B cell (primary cell): ENCODE measurements at regions not wholly inside any gene's neighbourhood (a gene's known extent, or its start where the extent isn't known, plus 50 kb on each side); places are given as distances from the start of the nearest gene placed in this dataset.

Source experiments
- ATAC-seq: fragments of 200-7000 bp; cut with Tn5 transposase; one replicate; pipeline ENCODE4 v1.10.0; 2021; ENCODE audit warnings: low read depth, mild to moderate bottlenecking, moderate number of reproducible peaks, moderate library complexity
- CTCF ChIA-PET: fragments of 350-600 bp; sonication (Branson Sonifier 250); formaldehyde crosslinking; loops from one replicate; lab custom pipeline; 2021; ENCODE audit warnings: antibody characterized with exemption, inconsistent platforms; lab: Charles Lee
- POLR2A ChIA-PET: fragments of 350-600 bp; sonication (Branson Sonifier 250); formaldehyde crosslinking; loops from one replicate; lab custom pipeline; 2021; ENCODE audit warnings: antibody characterized with exemption; lab: Charles Lee
- DNase-seq: peaks from one replicate; pipeline ENCODE4 v3.0.0; 2013
- H2AFZ ChIP-seq: 2 replicates; pipeline ENCODE4 v1.6.1; 2012; ENCODE audit warnings: mild to moderate bottlenecking, low read depth, low read length; ENCODE audit not compliant: insufficient read depth, poor library complexity, severe bottlenecking
- H3K27ac ChIP-seq, 2 donors: 1 replicate in 1 of 2; 2 replicates in 1 of 2; pipeline ENCODE4 v1.5.1; 2012 to 2013; ENCODE audit warnings: low read length in 2 of 2, mild to moderate bottlenecking in 2 of 2, moderate library complexity in 1 of 2
- H3K27me3 ChIP-seq, 4 experiments: fragments of 200-600 bp in 1 of 4; sonication (generic) in 1 of 4; replicated peaks in 1 of 4; 1 replicate in 2 of 4; 2 replicates in 2 of 4; pipeline versions ENCODE4 v1.6.1 to v1.7.0; 2013 to 2016; ENCODE audit warnings: low read length in 3 of 4, mild to moderate bottlenecking in 2 of 4, mixed read lengths in 1 of 4, moderate library complexity in 1 of 4; ENCODE audit not compliant: insufficient read depth in 4 of 4, control insufficient read depth in 3 of 4; ENCODE audit errors: control extremely low read depth in 1 of 4
- H3K36me3 ChIP-seq, 2 experiments: replicated peaks in 1 of 2; 1 replicate in 1 of 2; 2 replicates in 1 of 2; pipeline versions ENCODE4 v1.6.1 to v1.7.1; 2013; ENCODE audit warnings: low read length in 1 of 2; ENCODE audit not compliant: insufficient read depth in 2 of 2, control insufficient read depth in 1 of 2; ENCODE audit errors: control extremely low read depth in 1 of 2, extremely low read depth in 1 of 2
- H3K4me1 ChIP-seq, 2 donors: fragments of 200-600 bp in 1 of 2; sonication (generic) in 1 of 2; 1 replicate in 1 of 2; 2 replicates in 1 of 2; pipeline versions ENCODE4 v1.5.1 to v1.6.1; 2013 to 2017; ENCODE audit warnings: low read length in 2 of 2; ENCODE audit not compliant: control insufficient read depth in 2 of 2, insufficient read depth in 2 of 2
- H3K4me2 ChIP-seq: replicated peaks from 2 replicates; pipeline ENCODE3; 2012; ENCODE audit warnings: mild to moderate bottlenecking, low read depth, low read length; ENCODE audit not compliant: poor library complexity, severe bottlenecking
- H3K4me3 ChIP-seq, 5 experiments: fragments of 200-600 bp in 1 of 5; sonication (generic) in 1 of 5; 1 replicate in 3 of 5; 2 replicates in 2 of 5; pipeline versions ENCODE4 v1.5.1 to v1.7.0; 2011 to 2016; ENCODE audit warnings: low read length in 4 of 5, mild to moderate bottlenecking in 4 of 5, low read depth in 2 of 5, control low read depth in 1 of 5, moderate library complexity in 1 of 5; ENCODE audit not compliant: insufficient read depth in 1 of 5; ENCODE audit errors: control extremely low read depth in 1 of 5, extremely low read depth in 1 of 5
- H3K79me2 ChIP-seq: fragments of 200-600 bp; sonication (generic); one replicate; pipeline ENCODE4 v1.6.0; 2016; ENCODE audit warnings: low read length; ENCODE audit not compliant: control insufficient read depth, insufficient read depth
- H3K9ac ChIP-seq: fragments of 200-600 bp; sonication (generic); 2 replicates; pipeline ENCODE4 v1.6.1; 2017; ENCODE audit warnings: mild to moderate bottlenecking, low read length, moderate library complexity
- H3K9me3 ChIP-seq, 3 donors: one replicate each; pipeline versions ENCODE4 v1.6.1 to v1.7.1; 2013; ENCODE audit warnings: low read length in 2 of 3; ENCODE audit not compliant: control insufficient read depth in 2 of 3, insufficient read depth in 1 of 3; ENCODE audit errors: control extremely low read depth in 1 of 3
- H4K20me1 ChIP-seq: 2 replicates; pipeline ENCODE4 v1.6.0; 2012; ENCODE audit warnings: mild to moderate bottlenecking, low read length; ENCODE audit not compliant: insufficient read depth, control insufficient read depth, poor library complexity, severe bottlenecking
- H3K27ac Mint-ChIP-seq: one replicate; pipeline ENCODE4 v1.8.0; 2021; ENCODE audit warnings: mixed read lengths
- H3K27me3 Mint-ChIP-seq: one replicate; pipeline ENCODE4 v1.8.0; 2021; ENCODE audit warnings: mixed read lengths
- H3K4me1 Mint-ChIP-seq: one replicate; pipeline ENCODE4 v1.8.0; 2021; ENCODE audit warnings: mixed read lengths
- H3K4me3 Mint-ChIP-seq: one replicate; pipeline ENCODE4 v1.8.0; 2021; ENCODE audit warnings: mixed read lengths
- H3K9me3 Mint-ChIP-seq: one replicate; pipeline ENCODE4 v1.8.0; 2022; ENCODE audit warnings: mixed read lengths; ENCODE audit not compliant: insufficient read depth
- EZH2 ChIP-seq: IDR thresholded peaks from 2 replicates; pipeline ENCODE4 v1.6.1; 2012; ENCODE audit warnings: borderline replicate concordance, low read depth, mild to moderate bottlenecking, moderate library complexity, low read length; ENCODE audit not compliant: insufficient read depth, poor library complexity, severe bottlenecking
- WGBS: methylation state at CpG from one replicate; pipeline ENCODE4 v1.1.5; 2013; ENCODE audit warnings: missing lambda C conversion rate; ENCODE audit not compliant: insufficient coverage; 5-methylcytosine and 5-hydroxymethylcytosine counted together
- intact Hi-C: fragments of 100-400 bp; cut with micrococcal nuclease; formaldehyde crosslinking; loops from one replicate; pipeline ENCODE4 v1.10.0; 2022
- TF ChIP-seq, protein P1 (sequence below): fragments of 200-600 bp; IDR thresholded peaks from one replicate; pipeline ENCODE4 v1.8.0; 2022; ENCODE audit warnings: antibody characterized with exemption, mild to moderate bottlenecking

DNA sequence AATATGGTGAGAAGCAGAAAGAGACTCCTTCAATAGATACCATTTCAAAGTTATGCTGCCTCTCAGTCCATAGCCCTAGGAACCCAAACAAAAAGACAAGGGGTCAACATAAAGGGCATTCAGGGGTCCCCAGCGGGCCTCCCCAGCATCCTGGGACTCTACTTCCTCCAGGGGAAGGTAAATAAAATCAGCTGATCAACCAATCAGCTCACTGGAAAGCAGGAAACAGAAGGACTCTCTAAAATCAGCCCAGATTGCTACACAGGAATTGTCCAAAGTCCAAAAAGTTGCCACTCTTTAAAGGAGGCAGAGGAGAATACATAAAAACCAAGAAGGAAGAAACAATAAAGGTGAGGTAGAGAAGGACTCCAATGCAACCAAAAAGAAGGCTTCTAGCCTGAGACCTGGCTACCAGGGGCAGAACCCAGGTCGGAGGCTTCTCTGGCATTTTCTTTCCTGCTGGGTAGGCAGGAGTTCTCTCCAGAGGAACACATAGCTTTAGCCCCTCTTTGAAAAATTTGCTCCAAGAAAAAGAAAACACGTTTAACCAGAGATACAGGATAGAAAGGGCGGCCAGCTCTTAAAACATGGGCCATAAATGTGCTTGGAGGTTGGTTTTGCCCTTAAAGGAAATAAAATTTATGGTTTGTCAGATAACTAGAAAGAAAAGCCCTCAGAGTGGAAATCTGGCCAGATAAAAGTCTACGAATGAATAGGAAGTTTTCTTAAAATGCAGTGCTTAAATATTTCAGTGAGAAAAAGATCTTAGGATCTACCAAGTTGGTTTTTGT, 404.6 kb downstream of the SOX9 start:
- Mint-ChIP-seq H3K4me3 (no peak overlapping the region), H3K4me1 (no peaks in the 10 kb centered on the region), H3K9me3 (no peaks in the 10 kb centered on the region), H3K27me3 (peaks cover 5% of the 10 kb centered on the region), H3K27ac (no peak overlapping the region)
- H3K4me1 ChIP-seq = no peaks in the 10 kb centered on the region
- H3K27ac ChIP-seq = no peak overlapping the region
- CTCF ChIA-PET = no interaction called here
- no peak overlapping the region for H3K9ac ChIP-seq
- H3K27me3 ChIP-seq = no peaks in the 10 kb centered on the region
- TF ChIP-seq EZH2 = no peak
- TF ChIP-seq, protein P1, sequence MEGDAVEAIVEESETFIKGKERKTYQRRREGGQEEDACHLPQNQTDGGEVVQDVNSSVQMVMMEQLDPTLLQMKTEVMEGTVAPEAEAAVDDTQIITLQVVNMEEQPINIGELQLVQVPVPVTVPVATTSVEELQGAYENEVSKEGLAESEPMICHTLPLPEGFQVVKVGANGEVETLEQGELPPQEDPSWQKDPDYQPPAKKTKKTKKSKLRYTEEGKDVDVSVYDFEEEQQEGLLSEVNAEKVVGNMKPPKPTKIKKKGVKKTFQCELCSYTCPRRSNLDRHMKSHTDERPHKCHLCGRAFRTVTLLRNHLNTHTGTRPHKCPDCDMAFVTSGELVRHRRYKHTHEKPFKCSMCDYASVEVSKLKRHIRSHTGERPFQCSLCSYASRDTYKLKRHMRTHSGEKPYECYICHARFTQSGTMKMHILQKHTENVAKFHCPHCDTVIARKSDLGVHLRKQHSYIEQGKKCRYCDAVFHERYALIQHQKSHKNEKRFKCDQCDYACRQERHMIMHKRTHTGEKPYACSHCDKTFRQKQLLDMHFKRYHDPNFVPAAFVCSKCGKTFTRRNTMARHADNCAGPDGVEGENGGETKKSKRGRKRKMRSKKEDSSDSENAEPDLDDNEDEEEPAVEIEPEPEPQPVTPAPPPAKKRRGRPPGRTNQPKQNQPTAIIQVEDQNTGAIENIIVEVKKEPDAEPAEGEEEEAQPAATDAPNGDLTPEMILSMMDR = no peak
- H3K36me3 ChIP-seq = no peaks in the 10 kb centered on the region
- no peaks in the 10 kb centered on the region for H4K20me1 ChIP-seq
- H3K9me3 ChIP-seq = no peaks in the 10 kb centered on the region
- H2AFZ ChIP-seq = no peak overlapping the region
- POLR2A ChIA-PET = no interaction called here
- no peaks in the 10 kb centered on the region for H3K79me2 ChIP-seq
- WGBS = 20% methylated on average over 3 of the region's 5 CpGs
- ATAC-seq (no peak), DNase-seq (no peak)
- no peak overlapping the region for H3K4me3 ChIP-seq
- H3K4me2 ChIP-seq = no peak overlapping the region
- intact Hi-C loops = no loop called here

DNA sequence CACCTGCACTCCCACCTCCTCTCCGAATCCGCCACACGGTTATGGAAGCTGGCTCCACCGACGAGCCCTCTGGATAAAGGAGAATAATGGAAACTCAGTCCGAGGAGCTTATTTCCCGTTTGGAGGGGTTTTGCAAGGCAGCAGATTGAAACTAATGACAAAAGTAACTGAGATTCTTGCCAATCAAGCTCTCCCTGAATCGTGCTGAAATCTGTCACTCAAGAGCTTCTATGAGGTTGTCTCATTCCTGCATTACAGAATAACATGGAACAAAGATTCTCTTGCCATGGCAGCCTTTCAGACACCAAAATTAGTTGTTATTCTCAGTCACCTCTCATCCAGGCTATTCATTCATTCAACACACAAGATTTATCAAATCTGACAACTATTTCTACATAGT, 405.9 kb downstream of the SOX9 start:
- WGBS = 91% methylated on average over 8 of the region's 8 CpGs
- no peak overlapping the region for H3K4me2 ChIP-seq

More for the DNA sequence above, 405.9 kb downstream of the SOX9 start:
- no peak overlapping the region for H3K4me3 Mint-ChIP-seq
- POLR2A ChIA-PET = no interaction called here
- H3K9me3 ChIP-seq = no peaks in the 10 kb centered on the region
- H3K4me3 ChIP-seq = no peak overlapping the region
- H3K27ac ChIP-seq = no peak overlapping the region
- H3K27ac Mint-ChIP-seq = no peak overlapping the region
- H3K9ac ChIP-seq = no peak overlapping the region
- ATAC-seq (no peak), DNase-seq (no peak)
- no peaks in the 10 kb centered on the region for H3K4me1 ChIP-seq
- no peaks in the 10 kb centered on the region for H3K36me3 ChIP-seq
- intact Hi-C loops = no loop called here
- no peaks in the 10 kb centered on the region for H3K79me2 ChIP-seq
- H3K27me3 Mint-ChIP-seq = peaks cover 5% of the 10 kb centered on the region
- CTCF ChIA-PET = no interaction called here
- H3K4me1 Mint-ChIP-seq = no peaks in the 10 kb centered on the region
- TF ChIP-seq, protein P1 = no peak
- TF ChIP-seq EZH2 = no peak
- H3K9me3 Mint-ChIP-seq = no peaks in the 10 kb centered on the region
- H3K27me3 ChIP-seq = no peaks in the 10 kb centered on the region
- H2AFZ ChIP-seq = no peak overlapping the region
- no peaks in the 10 kb centered on the region for H4K20me1 ChIP-seq
